GM19452 (cell line): ENCODE measurements at regions not wholly inside any gene's neighbourhood (a gene's known extent, or its start where the extent isn't known, plus 50 kb on each side); places are given as distances from the start of the nearest gene placed in this dataset.

Source experiments
- ATAC-seq: cut with Tn5 transposase; IDR thresholded peaks from one replicate; pipeline ENCODE4 v1.9.1; 2021; ENCODE audit not compliant: unreplicated experiment

DNA sequence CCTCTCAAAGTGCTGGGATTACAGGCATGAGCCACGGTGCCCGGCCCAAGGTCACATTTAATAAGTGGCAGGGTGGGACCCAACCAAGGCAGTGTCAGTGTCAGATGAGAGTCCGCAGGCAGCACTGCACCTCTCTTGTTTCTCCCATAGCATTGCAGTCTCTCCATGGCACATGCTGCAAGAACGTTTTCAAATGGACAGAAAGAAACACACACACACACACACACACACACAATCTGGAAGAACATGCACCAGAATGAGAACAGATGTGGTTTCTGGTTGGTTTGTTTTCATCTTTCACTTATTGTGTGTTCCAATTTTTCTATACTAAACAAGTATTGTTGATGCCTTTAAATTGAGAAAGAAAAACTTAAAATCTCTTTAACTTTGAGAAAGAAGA is 126.5 kb downstream of the SYF2 start:
- no peak for ATAC-seq

DNA sequence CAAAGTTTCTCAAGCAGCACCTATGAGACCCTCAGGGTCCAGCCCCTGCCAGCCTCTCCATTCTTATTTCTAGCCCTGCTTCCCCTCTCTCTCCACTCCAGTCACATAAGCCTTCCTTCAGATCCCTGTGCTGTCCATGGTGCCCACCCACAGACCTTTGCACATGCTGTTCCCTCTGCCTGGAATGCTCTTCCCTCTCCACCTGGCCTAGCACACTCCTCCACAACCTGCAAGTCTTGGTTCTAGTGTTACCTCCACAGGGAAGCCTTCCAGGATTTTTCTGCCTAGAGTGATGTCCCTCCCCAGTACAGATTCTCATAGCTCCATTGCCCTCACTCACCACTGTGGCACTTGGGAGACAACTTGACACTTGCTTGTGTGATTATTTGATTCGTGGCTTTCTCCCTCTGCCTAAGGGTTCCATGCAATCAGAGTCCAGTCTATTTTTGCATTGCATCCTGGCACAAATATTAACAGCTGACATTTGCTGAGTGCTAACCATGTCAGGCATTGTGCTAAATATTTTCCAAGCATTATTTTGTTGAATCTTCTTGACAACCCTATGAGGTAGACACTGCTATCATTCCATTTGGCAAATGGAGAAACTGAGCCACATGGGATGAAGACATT is 127.3 kb downstream of the SYF2 start:
- no peak for ATAC-seq

DNA sequence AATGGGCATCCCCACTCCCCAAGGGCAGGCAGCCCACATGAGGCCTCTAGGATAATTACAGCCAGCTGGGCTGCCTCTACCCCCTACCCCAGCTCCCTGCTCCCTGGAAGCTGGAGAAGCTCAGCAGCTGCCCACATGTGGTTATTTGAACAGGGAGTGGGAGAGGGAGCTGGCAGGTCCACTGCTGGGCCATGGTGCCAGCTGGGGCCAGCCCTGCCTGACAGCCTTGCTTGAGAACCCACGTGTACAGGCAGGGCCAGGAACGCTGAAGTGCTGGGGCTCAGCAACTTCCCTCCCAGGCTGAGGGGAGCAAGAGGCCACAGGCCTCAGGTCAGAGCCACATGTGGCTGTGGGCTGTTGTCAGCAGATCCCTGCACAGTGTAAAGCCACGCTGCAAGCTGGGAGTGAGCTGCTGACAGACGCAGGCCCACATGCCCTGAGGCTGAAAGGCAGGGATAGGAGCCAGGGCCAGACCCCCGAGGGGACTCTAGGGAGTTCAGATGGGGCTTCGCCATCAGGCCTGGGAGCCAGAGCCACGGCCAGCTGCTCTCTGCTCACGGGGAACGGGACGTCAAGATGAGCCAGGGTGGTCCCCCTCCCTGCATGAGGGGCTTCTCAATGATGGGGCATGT is 129.0 kb downstream of the SYF2 start:
- no peak for ATAC-seq

DNA sequence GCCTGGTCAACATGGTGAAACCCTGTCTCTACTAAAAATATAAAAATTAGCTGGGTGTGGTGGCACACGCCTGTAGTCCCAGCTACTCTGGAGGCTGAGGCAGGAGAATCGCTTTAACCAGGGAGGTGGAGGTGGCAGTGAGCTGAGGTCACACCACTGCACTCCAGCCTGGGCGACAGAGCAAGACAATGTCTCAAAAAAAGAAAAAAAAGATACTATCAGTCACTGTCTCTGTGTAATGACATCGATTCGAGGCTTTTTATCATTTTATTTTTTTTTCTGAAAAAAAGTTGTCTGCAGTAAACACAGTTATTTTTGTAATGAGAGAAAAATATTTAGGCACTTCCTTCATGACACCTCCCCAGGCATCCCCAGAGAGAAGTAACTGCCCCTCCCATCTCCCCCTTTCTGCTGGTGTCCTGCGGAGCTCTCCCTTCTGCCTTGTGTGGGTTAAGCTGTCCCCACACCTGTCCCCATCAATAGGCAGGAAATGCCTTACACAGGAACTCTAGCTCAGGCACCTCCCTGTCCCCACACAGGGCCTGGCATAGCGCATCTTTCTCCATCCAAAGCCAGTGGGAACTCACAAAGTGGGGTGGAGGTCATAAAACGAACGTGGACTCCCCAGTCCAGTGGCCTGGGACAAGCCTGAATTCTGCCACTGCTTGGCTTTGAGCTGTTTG is 132.0 kb downstream of the SYF2 start:
- no peak for ATAC-seq

GRCh38 chr1:25099343-25099951 is 132.9 kb downstream of the SYF2 start:
- ATAC-seq = no peak

- no peak for ATAC-seq
Observed at GRCh38 chr1:25098717-25099116, 133.6 kb downstream of the SYF2 start.

DNA sequence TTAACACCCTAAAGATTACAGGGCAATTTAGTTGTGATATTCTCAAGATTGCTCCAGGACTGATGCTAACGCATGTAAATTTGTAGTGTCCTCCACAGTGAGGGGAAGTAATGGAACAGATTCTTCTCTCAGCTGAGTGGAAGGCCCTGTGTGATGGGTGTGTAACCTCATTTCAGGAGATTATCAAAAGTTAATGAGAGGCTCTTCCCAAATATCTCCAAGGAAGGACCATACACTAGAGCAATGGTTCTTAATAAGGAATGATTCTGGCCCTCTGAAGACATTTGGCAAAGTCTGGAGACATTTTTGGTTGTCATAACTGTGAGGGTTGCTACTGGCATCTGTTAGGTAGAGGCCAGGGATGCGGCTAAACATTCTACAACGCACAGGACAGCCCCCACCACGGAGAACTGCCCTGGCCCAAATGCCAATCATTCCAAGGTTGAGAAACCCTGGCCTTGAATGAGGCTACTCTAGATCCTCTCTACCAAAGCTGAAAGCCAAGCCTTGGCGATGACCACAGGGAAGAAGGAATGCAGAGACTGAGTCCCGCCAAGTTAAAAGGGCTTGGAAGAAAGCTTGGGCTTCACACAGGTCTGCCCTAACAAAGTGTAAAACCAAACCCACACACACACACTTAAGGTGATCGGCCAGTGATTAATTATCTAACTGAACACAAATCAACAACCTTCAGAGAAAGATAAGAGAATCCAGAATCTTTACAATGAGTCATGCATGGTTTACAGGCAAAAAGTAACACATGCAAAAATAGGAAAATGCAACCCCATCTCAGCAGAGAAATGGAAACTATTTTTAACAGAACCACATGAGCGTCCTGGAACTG is 135.8 kb downstream of the SYF2 start:
- ATAC-seq = no peak

GRCh38 chr1:25095635-25096200 is 136.6 kb downstream of the SYF2 start:
- ATAC-seq = no peak

GRCh38 chr1:25094995-25095394 is 137.3 kb downstream of the SYF2 start:
- ATAC-seq = no peak

- no peak for ATAC-seq
Observed at GRCh38 chr1:25094229-25094628, 138.1 kb downstream of the SYF2 start.

DNA sequence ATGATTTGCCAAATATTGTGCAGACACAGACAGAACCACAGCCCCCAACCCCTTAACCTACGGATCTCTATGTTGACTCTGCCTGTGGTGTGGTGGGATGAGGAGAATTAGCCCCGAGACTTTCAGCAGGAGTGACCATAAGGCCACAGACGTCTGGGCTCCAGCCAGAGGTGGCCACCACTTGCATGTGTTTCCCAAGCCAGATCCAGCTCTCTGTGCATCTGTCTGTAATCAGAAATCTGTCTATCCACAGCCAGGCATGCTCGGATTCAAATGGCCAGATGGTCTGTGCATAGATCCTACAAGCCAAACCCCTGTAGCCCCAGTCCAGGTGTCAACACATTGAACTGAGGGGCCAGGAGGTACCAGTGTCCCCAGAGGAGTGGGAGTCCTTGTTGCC is 140.6 kb downstream of the SYF2 start:
- ATAC-seq = no peak

GRCh38 chr1:25090707-25091422 is 141.4 kb downstream of the SYF2 start:
- no peak for ATAC-seq

GRCh38 chr1:25089772-25090171 is 142.5 kb downstream of the SYF2 start:
- no peak for ATAC-seq

GRCh38 chr1:25088946-25089345 is 143.4 kb downstream of the SYF2 start:
- ATAC-seq = no peak

- ATAC-seq = no peak
Observed at GRCh38 chr1:25088180-25088701, 144.1 kb downstream of the SYF2 start.

DNA sequence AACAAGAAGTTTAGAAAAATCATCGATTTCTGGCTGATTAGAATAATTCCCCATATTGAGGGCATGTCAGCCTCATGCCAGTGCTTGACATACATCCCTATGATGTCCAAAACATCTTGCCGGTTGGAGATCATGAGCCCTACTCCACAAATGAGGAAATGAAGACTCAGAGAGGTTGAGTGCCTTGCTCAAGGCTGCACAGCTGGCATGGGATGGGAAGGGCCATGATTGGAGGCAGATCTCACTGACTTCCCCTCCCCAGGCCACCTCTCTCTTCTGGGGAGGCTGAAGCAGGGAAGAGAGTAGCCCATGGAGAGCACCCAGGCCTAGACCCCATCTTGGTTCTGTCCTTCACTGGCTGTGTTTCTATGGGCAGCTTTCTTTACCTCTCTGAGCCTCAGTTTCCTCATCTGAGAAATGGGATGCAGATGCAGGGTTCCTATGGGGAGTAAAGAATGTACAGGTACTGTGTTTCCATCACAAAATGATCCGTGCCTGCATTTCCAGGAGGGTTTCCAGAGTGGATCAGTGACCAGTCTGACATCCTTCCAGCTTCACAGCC is 145.7 kb downstream of the SYF2 start:
- no peak for ATAC-seq

- no peak for ATAC-seq
Observed at GRCh38 chr1:25084407-25084806, 147.9 kb downstream of the SYF2 start.

- no peak for ATAC-seq
Observed at GRCh38 chr1:25083481-25084345, 148.6 kb downstream of the SYF2 start.

DNA sequence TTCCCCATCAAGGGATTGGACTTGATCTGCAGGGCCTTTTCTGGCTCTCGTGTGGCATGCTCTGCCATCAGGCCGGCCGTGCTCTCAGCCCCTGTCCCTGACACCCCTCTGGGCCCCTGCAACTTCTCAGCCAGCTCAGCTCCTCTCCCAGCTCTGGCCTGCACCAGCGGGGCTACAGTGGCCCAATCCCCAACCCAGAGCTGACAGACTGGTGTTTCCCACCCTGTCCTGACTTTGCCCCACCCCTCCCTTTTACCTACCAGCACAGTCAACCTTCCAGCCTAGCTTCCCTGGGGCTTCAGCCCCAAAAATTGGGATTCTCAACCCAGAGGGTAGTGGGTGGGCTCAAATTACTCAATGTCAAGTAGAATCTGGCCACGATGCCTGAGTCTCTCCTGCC is 149.3 kb downstream of the SYF2 start:
- ATAC-seq = no peak
